Glomerular visceral epithelial cell (primary cell): ENCODE measurements at regions not wholly inside any gene's neighbourhood (a gene's known extent, or its start where the extent isn't known, plus 50 kb on each side); places are given as distances from the start of the nearest gene placed in this dataset.
"Not testable (repeated sequence)": the region's sequence is repeated elsewhere in the genome, so short reads cannot be mapped to it uniquely, and the experiment has no call there.

Experiments
- DNase-seq: peaks from one replicate; pipeline ENCODE4 v3.0.0-alpha.2; 2016; ENCODE audit errors: extremely low spot score

DNA sequence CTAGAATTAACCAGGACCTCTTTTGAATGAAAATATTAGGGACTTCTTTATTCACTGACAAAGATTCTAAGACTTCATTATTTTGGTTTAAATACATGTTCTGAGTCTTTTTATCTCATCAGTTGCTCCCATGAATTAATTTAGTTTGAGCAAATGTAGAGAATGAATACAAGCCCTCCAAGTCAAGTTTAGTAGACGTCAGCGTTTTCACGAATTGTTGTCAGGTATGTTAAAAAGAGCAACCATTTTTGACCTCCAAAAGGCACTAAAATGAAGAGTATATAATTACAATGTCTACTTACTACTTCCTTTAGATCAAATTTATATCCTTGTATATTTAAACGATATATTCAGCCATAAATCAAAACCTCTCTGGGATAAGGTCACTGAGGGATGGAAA, 809.3 kb upstream of the CDH6 start:
- no peak for DNase-seq

DNA sequence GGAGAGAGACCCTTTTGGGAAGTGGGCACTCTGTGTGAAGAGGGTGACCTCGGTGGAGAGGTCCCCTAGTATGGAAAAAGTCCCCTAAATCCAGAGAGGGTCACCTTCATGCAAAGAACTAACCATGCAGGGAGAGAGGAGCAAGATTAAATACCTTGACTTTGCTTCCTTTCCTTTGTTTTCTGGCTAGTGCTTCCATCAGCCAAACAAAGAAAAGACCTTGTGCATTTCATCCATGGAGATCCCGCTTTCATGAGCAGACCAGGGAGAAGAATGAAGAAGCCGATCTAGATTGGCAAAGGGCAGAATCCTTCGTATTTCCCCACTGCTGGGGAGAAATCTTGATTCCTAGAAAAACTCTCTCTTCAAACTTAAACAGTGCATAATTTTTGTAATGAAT, 813.3 kb upstream of the CDH6 start:
- DNase-seq: no peak

DNA sequence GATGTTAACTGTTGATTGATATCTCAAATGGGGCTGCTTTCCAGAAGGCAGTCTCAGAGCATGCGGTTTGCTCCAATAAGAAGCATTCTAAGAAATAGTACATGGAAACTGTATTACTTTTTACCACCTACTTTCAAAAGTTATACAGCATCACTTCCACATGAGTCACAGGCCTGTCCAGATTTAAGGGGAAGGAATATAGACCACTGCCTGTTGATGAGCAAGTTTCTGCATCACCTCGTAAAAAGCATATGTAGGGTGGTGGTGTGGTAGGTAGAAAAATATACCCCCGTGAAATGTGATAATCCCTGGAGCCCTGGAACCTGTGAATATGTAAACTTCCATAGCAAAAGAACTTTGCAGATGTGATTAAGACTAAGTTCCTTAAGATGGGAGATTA, 816.6 kb upstream of the CDH6 start:
- no peak for DNase-seq

- peak; percentile 33 for DNase-seq
These were observed 825.4 kb upstream of the CDH6 start for GRCh38 chr5:30368064-30368463.

DNA sequence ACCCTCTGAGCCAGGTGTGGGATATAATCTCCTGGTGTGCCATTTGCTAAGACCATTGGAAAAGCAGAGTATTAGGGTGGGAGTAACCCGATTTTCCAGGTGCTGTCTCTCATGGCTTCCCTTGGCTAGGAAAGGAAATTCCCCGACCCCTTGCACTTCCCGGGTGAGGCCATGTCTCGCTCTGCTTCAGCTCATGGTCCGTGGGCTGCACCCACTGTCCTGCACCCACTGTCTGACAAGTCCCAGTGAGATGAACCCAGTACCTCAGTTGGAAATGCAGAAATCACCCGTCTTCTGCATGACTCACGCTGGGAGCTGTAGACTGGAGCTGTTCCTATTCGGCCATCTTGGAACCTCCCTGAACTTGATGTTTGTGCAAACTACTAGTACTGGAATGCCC, 828.5 kb upstream of the CDH6 start:
- not testable (repeated sequence) for DNase-seq

GRCh38 chr5:30357371-30357770, 836.1 kb upstream of the CDH6 start:
- DNase-seq: no peak

DNA sequence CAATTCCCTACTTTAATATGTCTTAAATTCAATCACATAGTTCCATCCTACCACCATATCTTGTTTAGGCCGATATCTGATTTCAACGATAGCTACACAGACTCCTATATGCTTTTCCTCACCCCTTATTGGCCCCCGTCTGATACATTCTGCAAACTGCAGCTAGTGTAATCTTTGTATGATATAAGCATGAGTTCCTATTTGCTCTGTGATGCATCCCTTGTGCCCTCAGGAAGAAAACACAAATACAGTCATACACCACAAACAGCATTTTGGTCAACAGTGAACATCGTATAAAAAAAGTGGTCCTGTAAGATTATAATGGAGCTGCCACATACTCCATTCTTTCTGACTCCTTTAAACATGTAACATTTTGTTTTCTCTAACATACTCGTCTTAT, 837.8 kb upstream of the CDH6 start:
- DNase-seq: no peak

DNA sequence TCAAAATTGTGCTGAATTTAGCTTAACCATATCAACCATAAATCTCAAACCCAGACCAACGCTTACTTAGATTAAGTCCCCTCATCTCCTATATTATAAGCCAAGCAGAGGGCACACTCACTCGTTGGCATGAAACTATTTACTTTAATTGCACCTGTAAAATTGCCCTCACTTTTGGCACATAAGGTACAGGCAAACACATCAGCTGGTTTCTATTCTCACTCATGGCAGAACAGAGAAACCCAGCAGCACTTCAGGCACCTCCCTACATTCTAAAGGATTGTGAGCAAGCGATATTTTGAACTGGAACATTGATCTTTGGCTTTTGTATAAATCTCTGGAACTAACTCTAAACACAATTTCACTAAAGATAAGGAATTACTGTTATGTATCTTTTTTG, 845.6 kb upstream of the CDH6 start:
- DNase-seq: no peak

- DNase-seq: not testable (repeated sequence)
These were observed 847.7 kb upstream of the CDH6 start for GRCh38 chr5:30345539-30346345.

GRCh38 chr5:30343707-30344106, 849.8 kb upstream of the CDH6 start:
- DNase-seq: no peak

DNA sequence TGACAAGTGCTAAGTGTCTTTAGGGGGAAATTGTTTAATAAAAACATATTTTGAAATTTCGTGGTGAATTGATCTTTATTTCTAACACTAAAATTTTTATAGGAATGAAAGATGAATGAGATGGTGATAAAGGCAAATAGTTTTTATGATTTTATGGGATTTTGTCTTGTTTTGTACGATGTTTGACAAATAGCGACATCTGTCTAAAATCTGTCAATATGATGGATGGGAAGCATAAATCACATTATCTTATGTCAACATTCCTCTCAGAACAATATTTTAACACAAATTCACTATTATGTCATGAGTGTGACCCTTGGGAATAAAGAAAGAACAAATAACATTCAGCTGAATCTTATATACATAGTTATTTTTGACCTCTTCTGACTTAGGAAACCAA, 852.0 kb upstream of the CDH6 start:
- DNase-seq: no peak

DNA sequence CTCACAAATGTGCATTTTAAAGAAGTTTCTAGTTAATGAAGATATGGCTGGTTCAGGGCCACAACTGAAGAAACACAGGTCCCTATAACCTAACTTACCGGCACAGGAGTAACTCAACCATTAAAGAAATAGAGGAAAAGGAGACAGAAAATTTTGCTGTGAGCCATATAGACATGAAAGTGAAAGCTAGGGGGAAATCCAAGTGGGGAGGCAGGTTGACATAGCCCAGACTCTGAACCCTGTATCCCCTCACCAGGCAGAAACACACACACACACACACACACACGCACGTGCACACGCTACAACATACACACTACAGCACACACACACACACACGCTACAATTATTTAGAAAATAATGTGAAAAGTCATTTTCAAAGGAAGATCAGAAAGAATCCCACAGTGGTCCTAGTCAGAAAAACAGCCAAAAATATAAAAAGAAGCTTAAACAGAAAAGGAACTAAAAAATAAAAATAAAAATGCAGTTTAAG, 856.4 kb upstream of the CDH6 start:
- no peak for DNase-seq

DNA sequence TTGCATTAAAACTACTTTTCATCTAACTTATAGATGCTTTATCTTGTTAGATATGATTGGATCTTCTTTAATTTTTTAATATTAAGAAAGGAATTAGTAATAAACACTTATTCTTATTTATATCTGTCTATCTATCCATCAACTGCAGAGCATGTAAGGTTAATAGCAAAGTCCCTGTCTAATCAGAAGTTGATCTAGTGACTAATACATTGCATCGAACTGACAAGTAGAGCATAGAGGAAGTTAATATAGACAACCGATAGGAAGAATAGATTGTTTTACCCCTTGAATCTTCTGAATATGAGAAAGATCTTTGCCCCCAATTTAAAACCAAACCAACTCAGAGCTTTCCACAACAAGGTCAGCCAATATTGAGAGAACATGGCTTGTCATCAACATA, 862.0 kb upstream of the CDH6 start:
- DNase-seq: no peak

GRCh38 chr5:30325795-30326194, 867.7 kb upstream of the CDH6 start:
- no peak for DNase-seq

GRCh38 chr5:30324083-30324482, 869.4 kb upstream of the CDH6 start:
- no peak for DNase-seq

GRCh38 chr5:30287890-30288289, 905.6 kb upstream of the CDH6 start:
- no peak for DNase-seq

GRCh38 chr5:30279237-30279636, 914.2 kb upstream of the CDH6 start:
- peak; percentile 79 for DNase-seq

- no peak for DNase-seq
These were observed 926.5 kb upstream of the CDH6 start for GRCh38 chr5:30267026-30267425.

GRCh38 chr5:30239331-30240022, 954.0 kb upstream of the CDH6 start:
- no peak for DNase-seq

GRCh38 chr5:30237189-30237588, 956.3 kb upstream of the CDH6 start:
- DNase-seq: no peak

DNA sequence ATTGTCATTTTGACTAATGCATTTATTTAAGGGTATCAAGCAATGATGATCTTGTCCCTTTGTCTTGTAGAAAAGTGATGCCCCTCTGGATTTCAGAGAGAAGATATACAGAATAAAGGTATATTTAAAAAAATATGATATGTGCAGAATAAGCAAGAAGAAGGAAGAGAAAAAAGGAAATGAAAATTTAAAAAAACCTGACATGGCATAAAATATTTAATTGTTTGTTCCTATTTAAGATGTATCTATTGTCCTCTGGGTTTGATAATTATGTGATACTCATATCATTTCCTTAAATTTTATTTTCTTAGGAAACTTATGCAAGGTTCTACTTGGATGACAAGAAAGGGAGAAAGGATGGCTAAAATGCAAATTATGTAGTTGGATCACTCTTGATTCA, 983.7 kb upstream of the CDH6 start:
- no peak for DNase-seq

- no peak for DNase-seq
These were observed 995.8 kb upstream of the CDH6 start for GRCh38 chr5:30197662-30198061.

- no peak for DNase-seq
These were observed 998.5 kb upstream of the CDH6 start for GRCh38 chr5:30195036-30195435.
